ENCODE measurements at regions not wholly inside any gene's neighbourhood (a gene's known extent, or its start where the extent isn't known, plus 50 kb on each side); places are given as distances from the start of the nearest gene placed in this dataset.
"Not testable (repeated sequence)": the region's sequence is repeated elsewhere in the genome, so short reads cannot be mapped to it uniquely, and the experiment has no call there.

GRCh38 chr10:2893158-2893845 is 174.0 kb upstream of the PFKP start:
- DNase-seq (ENCODE audit: low read depth in 2 of 2), result no peak

DNA sequence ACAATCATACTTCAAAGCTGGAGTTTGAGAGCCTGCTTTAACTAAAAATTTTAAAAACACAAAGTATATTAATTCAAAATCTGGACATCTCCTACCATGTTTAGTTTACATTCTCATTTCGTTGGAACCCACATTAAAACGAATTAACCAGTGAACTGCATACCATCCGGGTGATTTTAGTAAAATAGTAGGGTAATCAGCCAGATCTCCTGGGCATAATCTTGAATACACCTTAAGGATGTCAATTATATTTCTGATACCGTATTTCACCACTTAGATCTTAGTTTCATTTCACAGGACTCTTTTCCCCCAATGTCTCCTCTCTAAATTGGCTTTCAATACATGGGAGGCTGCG is 175.6 kb upstream of the PFKP start:
- DNase-seq (ENCODE audit: low read depth in 2 of 2), result no peak

DNA sequence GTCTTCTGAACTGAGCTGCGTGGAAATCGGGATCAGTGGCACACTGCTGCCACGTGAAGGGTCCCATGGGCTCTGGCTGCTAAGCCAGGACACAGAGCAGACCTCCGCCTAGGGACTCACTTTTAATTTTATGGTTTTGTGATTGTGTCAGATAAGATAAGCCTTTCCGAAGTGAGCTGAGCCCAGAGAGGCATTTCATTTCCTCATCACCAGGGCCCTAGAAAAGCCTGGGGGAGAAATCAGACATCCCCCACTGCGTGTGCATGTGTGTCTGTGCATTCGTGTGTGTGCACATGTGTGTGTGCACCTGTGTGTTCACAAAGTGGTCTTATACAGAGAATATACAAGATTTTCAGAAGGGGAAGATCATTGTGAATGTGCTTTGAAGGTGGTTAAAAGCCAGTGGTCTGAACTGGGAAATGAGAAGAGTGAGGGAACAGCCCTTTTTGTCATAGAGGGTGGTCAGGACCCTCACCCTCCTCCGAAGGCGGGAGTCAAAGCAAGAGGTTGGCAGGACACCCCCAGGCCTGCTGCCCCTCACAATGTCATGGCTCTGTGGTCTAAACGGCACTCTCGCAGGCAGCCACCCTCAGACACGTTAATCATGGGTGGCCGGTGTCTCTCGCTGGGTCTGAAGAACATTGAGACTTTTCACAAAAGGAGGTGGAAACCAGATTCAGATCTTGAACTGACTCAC is 176.1 kb upstream of the PFKP start:
- DNase-seq (ENCODE audit: low read depth in 2 of 2), result no peak

- no peak for DNase-seq (ENCODE audit: low read depth in 2 of 2)
These were observed 177.3 kb upstream of the PFKP start for GRCh38 chr10:2890093-2890492.

DNA sequence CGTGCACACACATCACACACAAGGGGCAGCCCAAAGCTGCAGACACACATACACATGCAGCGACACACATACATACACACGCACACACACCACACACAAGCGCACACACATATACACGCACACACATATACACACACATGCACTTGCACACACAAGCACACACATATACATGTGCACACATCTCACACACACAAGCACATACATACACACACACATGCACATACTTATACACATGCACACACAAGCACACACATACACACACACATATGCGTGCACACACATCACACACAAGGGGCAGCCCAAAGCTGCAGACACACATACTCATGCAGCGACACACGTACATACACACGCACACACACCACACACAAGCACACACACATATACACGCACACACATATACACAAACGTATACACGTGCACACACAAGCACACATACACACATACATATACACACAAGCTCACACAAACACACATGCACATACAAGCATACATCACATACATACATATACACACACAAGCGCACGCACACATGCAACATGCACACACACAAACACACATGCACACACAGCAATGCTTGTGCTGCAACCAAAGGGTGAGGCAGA is 178.8 kb upstream of the PFKP start:
- DNase-seq (ENCODE audit: low read depth in 2 of 2), result no peak

- DNase-seq (ENCODE audit: low read depth in 2 of 2), result no peak
These were observed 179.8 kb upstream of the PFKP start for GRCh38 chr10:2887391-2888070.

GRCh38 chr10:2886662-2887061 is 180.7 kb upstream of the PFKP start:
- no peak for DNase-seq (ENCODE audit: low read depth in 2 of 2)

DNA sequence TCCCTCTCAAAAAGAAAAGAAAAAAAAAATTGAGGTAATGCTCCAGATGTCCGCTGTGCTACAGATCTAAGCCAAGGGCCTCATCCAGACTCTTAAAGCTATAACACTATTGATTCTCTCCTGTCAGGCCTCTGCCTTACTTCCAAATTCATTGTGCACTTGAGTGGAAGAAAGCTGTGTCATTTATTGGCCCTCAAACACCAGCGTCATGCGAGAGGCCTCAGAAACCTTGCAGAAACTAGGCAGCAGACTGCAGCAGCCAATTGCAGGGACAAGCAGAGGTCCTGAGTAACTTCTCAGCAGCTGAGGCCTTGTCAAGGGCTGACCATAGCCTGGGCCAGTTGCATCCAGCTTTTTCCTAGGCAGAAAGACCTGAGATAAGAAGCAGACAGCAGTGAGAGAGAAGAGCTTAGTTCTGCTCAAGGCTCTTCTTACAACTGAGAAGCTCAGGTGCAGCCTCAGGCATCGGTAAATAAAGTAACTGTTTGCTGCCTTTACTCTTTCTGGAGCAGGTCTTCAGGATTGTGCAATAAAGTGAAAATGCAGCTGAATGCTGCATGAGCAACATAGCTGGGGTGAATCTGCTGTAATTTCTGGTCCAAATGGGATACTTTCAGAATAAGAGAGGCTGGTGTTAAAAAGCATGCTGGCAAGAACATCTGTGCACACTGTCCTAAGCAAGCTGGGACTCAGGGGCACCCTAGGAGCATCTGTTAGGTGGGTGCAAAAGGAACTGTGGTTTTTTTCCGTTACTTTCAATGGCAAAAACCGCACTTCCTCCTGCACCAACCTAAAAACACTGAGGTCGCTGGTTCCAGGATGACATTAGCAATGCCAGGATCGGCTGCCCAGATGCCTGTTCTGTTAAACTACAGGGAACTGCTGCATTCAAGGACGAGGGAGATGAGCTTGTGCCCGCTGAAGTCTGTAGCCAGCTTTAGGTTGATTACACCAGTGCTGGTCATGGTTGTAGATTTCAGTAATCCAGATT is 181.8 kb upstream of the PFKP start:
- no peak for DNase-seq (ENCODE audit: low read depth in 2 of 2)

DNA sequence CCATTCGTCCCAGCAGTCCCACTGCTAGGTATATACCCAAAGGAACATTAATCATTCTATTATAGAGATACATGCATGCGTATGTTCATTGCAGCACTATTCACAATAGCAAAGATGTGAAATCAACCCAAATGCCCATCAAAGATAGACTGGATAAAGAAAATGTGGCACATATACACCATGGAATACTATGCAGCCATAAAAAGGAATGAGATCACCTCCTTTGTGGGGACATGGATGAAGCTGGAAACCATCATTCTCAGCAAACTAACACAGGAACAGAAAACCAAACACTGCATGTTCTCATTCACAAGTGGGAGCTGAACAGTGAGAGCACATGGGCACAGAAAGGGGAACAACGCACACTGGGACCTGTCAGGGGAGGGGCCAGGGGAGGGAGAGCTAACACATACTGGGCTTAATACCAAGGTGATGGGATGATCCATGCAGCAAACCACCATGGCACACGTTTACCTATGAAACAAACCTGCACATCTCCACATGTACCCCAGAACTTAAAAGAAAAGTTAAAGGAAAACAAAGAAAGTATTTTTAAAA is 183.3 kb upstream of the PFKP start:
- DNase-seq (ENCODE audit: low read depth in 2 of 2), result not testable (repeated sequence)

GRCh38 chr10:2883238-2883637 is 184.1 kb upstream of the PFKP start:
- DNase-seq (ENCODE audit: low read depth in 2 of 2), result no peak

GRCh38 chr10:2882628-2883027 is 184.7 kb upstream of the PFKP start:
- DNase-seq (ENCODE audit: low read depth in 2 of 2), result no peak

DNA sequence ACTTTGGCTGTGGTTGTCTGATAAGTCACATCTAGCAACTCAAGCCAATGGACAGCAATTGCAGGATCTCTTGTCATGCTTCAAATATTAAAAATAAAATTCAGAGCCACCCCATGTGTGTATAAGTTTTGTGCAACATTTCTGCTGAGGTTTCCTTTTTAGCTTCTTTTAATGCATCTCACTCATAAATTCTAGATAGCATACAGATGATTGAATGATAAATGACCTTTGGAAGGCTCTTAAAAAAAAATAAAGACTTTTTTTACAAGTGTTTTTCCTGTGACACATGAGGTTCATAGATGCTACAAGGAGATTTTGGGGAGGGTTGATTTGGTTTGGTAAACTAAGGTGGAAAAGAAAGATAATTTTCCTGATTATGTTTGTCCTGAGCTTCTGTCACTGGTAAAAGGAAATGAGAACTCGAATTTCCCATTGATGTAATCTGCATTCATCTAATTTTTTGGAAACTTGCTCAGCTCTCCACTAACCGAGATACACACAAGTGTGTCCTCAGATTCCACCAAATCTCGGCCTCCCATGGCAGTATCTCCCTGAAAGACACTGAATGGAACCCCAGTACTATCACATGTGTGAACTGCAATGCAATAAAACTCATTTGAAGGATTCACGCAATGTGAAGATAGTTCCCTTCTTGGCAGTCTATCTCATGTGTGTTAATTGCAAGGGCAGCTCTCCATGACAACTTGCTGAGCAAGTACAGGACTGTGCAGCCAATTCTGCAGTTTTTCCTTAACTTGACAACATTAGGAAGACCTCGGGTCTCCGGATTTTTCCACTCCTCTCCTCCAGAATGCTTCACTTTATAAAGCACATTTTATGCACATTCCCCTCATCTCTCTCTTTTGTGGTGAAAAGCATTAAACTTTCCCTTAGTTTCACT is 185.4 kb upstream of the PFKP start:
- DNase-seq (ENCODE audit: low read depth in 2 of 2), result no peak

GRCh38 chr10:2880050-2880449 is 187.3 kb upstream of the PFKP start:
- not testable (repeated sequence) for DNase-seq (ENCODE audit: low read depth in 2 of 2)

- DNase-seq (ENCODE audit: low read depth in 2 of 2), result no peak
These were observed 188.5 kb upstream of the PFKP start for GRCh38 chr10:2878818-2879217.

- DNase-seq (ENCODE audit: low read depth in 2 of 2), result no peak
These were observed 191.3 kb upstream of the PFKP start for GRCh38 chr10:2876032-2876431.

DNA sequence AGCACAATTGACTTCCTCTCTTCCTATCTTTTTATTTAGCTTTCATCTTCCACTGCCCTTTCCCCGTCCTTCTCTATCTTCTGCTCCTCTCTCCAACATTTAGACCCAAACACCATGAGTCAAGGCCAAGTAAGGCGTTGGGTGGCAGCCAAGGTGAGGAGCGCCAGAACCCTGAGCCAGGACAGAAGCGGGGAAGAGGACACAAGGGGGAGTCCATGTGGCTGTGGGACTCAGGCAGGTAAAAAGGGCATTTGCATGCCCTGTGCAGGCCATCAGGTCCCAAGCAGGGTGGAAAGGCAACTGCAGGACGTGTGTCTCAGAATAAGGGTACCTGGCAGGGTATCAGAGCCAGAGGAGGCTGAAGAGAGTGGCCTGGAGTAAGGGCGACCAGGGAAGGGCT is 192.4 kb upstream of the PFKP start:
- no peak for DNase-seq (ENCODE audit: low read depth in 2 of 2)

DNA sequence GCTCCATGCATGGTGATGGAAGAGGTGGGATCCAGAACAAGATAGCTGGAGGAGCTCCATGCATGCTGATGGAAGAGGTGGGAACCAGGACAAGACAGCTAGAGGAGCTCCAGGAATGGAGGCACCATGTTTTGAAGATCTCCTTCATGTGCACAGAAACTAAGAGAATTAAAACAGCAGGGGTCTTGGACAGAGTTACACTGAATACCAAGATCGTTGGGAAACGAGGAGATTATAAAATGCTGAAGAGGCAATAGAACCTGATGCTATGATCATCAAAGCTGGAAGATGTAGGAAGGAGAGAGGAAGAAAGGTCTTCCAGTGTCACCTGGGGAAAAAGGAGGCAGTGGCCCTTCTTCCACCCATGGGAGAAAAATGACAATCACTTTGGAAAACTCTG is 193.6 kb upstream of the PFKP start:
- DNase-seq (ENCODE audit: low read depth in 2 of 2), result no peak

DNA sequence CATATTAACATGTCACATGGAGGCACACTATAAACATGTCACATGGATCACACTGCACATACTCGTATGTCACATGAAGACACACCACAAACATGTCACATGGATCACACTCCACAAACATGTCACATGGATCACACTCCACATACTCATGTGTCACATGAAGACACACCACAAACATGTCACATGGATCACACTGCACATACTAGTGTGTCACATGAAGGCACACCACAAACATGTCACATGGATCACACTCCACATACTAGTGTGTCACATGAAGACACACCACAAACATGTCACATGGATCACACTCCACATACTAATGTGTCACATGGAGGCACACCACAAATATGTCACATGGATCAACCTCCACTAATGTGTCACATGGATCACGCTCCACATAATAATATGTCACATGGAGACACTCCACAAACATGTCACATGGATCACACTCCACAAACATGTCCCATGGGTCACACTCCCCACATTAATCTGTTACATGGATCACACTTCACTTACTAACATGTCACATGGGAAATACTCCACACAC is 195.6 kb upstream of the PFKP start:
- DNase-seq (ENCODE audit: low read depth in 2 of 2), result no peak

GRCh38 chr10:2870654-2871053 is 196.7 kb upstream of the PFKP start:
- no peak for DNase-seq (ENCODE audit: low read depth in 2 of 2)

GRCh38 chr10:2867788-2868299 is 199.5 kb upstream of the PFKP start:
- DNase-seq (ENCODE audit: low read depth in 2 of 2), result no peak
